ENCODE measurements at regions not wholly inside any gene's neighbourhood (a gene's known extent, or its start where the extent isn't known, plus 50 kb on each side); places are given as distances from the start of the nearest gene placed in this dataset.

GRCh38 chr17:51496378-51496777 lies 236.0 kb downstream of the UTP18 start:
- no peak for DNase-seq

GRCh38 chr17:51499897-51500296 lies 239.6 kb downstream of the UTP18 start:
- DNase-seq, result no peak

GRCh38 chr17:51500454-51500853 lies 240.1 kb downstream of the UTP18 start:
- no peak for DNase-seq

- no peak for DNase-seq
Observed at GRCh38 chr17:51505450-51505849, 245.1 kb downstream of the UTP18 start.

GRCh38 chr17:51507444-51507843 lies 247.1 kb downstream of the UTP18 start:
- no peak for DNase-seq

GRCh38 chr17:51508048-51508447 lies 247.7 kb downstream of the UTP18 start:
- DNase-seq, result no peak

- no peak for DNase-seq
Observed at GRCh38 chr17:51510940-51511339, 250.6 kb downstream of the UTP18 start.

GRCh38 chr17:51512220-51512907 lies 252.0 kb downstream of the UTP18 start:
- no peak for DNase-seq

- no peak for DNase-seq
Observed at GRCh38 chr17:51516924-51517323, 256.6 kb downstream of the UTP18 start.

- no peak for DNase-seq
Observed at GRCh38 chr17:51524524-51524923, 264.2 kb downstream of the UTP18 start.

- no peak for DNase-seq
Observed at GRCh38 chr17:51526507-51526906, 266.2 kb downstream of the UTP18 start.

- DNase-seq, result no peak
Observed at GRCh38 chr17:51527225-51527982, 267.1 kb downstream of the UTP18 start.

- DNase-seq, result no peak
Observed at GRCh38 chr17:51528111-51528510, 267.8 kb downstream of the UTP18 start.

GRCh38 chr17:51533219-51533618 lies 272.9 kb downstream of the UTP18 start:
- no peak for DNase-seq

- no peak for DNase-seq
Observed at GRCh38 chr17:51533821-51534220, 273.5 kb downstream of the UTP18 start.

- no peak for DNase-seq
Observed at GRCh38 chr17:51536627-51537026, 276.3 kb downstream of the UTP18 start.

GRCh38 chr17:51537996-51538550 lies 277.7 kb downstream of the UTP18 start:
- no peak for DNase-seq

- no peak for DNase-seq
Observed at GRCh38 chr17:51540151-51540550, 279.8 kb downstream of the UTP18 start.

- no peak for DNase-seq
Observed at GRCh38 chr17:51541215-51541614, 280.9 kb downstream of the UTP18 start.

GRCh38 chr17:51546114-51546513 lies 285.8 kb downstream of the UTP18 start:
- no peak for DNase-seq

GRCh38 chr17:51548125-51548524 lies 287.8 kb downstream of the UTP18 start:
- no peak for DNase-seq

GRCh38 chr17:51555153-51555552 lies 294.8 kb downstream of the UTP18 start:
- DNase-seq, result no peak

- no peak for DNase-seq
Observed at GRCh38 chr17:51559778-51560177, 299.4 kb downstream of the UTP18 start.

GRCh38 chr17:51560398-51560797 lies 300.1 kb downstream of the UTP18 start:
- no peak for DNase-seq

Data from NCI-H748 treated with DMSO at 0.1 percent for 48 hours (cell line).